ENCODE measurements at regions not wholly inside any gene's neighbourhood (a gene's known extent, or its start where the extent isn't known, plus 50 kb on each side); places are given as distances from the start of the nearest gene placed in this dataset.

DNA sequence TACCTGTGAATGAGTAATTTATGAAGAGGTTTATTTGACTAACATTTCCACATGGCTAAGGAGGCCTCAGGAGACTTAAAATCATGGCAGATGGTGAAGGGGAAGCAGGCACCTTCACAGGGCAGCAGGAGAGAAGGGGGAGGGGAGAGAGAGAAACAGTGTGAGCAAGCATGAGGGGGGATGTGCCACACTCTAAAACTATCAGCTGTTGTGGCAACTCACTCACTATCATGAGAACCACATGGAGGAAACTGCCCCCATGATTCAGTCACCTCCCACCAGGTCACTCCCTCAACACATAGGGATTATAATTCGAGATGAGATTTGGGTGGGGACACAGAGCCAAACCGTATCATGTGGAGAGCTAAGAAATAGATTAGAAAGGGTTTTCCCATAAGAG is 309.0 kb downstream of the RDH14 start:
- TF ChIP-seq FOXM1 (IDR thresholded peaks at IDR 0.05; ENCODE audit: borderline replicate concordance) (no peak), SP1 (IDR thresholded peaks at IDR 0.05) (no peak), TARDBP (IDR thresholded peaks at IDR 0.05) (no peak), SUZ12 (IDR thresholded peaks at IDR 0.05) (no peak)
